ENCODE measurements at regions not wholly inside any gene's neighbourhood (a gene's known extent, or its start where the extent isn't known, plus 50 kb on each side); places are given as distances from the start of the nearest gene placed in this dataset.

DNA sequence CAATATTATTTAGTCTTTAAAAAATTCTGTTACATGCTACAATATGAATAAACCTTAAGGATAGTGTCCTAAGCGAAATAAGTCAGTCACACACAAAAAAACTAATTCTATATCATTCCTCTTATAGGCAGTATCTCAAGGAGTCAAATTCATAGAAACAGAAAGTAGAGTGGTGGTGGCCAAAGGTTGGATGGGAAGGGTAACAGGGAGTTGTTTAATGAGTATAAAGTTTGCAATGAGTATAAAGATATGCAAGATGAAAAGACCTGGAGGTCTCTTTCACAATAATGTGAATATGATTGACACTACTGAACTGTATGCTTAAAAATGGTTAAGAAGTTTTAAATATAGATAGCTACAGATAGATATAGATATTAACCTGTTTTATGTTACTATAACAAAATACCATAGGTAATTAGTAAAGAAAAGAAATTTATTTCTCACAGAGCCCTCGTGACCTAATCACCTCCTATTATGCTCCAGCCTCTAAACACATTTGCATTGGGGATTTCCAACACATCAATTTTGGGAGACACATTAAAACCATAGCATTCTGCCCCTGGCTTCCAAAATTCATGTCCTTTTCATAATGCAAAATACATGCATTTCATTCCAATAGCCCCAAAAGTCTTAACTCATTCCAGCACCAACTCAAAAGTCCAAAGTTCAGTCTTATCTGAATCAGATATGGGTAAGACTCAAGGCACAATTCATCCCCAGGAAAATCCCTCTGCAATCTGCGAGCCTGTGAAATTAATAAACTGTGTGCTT is 93.6 kb downstream of the ATPSCKMT start:
- Histone ChIP-seq H3K9me3 (no peaks in the 10 kb centered on the region), H3K27me3 (no peaks in the 10 kb centered on the region), H3K4me3 (no peak overlapping the region), H3K36me3 (no peaks in the 10 kb centered on the region), H3K27ac (no peak overlapping the region), H3K4me1 (no peaks in the 10 kb centered on the region)
- DNase-seq (ENCODE audit: low spot score): no peak
- TF ChIP-seq, protein P1, sequence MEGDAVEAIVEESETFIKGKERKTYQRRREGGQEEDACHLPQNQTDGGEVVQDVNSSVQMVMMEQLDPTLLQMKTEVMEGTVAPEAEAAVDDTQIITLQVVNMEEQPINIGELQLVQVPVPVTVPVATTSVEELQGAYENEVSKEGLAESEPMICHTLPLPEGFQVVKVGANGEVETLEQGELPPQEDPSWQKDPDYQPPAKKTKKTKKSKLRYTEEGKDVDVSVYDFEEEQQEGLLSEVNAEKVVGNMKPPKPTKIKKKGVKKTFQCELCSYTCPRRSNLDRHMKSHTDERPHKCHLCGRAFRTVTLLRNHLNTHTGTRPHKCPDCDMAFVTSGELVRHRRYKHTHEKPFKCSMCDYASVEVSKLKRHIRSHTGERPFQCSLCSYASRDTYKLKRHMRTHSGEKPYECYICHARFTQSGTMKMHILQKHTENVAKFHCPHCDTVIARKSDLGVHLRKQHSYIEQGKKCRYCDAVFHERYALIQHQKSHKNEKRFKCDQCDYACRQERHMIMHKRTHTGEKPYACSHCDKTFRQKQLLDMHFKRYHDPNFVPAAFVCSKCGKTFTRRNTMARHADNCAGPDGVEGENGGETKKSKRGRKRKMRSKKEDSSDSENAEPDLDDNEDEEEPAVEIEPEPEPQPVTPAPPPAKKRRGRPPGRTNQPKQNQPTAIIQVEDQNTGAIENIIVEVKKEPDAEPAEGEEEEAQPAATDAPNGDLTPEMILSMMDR (IDR thresholded peaks at IDR 0.05): no peak

DNA sequence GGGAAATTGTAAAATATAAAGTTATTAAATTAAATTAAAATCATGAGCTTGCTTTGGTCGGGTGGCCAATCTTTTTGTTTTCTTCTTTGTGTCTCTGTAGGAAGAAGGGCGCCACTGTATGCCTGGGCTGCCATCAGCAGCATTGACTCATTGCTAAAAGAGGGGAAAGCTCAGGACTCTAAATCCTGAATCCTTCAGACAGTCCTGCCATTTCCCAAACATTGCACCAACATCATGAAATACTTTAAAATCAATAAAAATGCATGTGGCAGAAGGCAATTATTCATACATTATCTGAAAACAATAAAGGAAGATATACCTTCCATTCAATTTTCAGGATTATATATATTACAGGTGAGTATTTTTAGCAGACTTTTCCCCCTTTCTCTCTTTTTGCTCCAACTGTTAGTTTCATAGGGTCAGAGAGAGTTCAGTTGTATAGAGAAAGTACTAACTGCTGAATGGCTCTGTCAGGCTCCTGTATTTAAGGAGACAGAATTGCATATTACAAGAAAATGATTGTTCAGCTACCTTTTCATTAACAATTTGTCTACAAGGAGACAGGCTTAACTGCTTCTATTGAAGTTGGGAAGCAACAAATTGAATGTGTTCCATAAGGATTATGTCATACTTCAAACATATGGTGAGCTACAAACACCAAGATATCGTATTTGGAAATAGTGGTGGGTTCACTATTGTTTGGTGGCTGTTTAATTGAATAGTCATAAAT is 95.7 kb downstream of the ATPSCKMT start:
- no peaks in the 10 kb centered on the region for H3K9me3 ChIP-seq
- H3K4me3 ChIP-seq: no peak overlapping the region
- H3K36me3 ChIP-seq: no peaks in the 10 kb centered on the region
- no peak for DNase-seq (ENCODE audit: low spot score)
- no peak overlapping the region for H3K27ac ChIP-seq
- H3K27me3 ChIP-seq: no peaks in the 10 kb centered on the region
- H3K4me1 ChIP-seq: no peaks in the 10 kb centered on the region
- TF ChIP-seq, protein P1 (IDR thresholded peaks at IDR 0.05): no peak

GRCh38 chr5:10153394-10153793 is 96.3 kb downstream of the ATPSCKMT start:
- no peaks in the 10 kb centered on the region for H3K4me1 ChIP-seq
- H3K4me3 ChIP-seq: no peak overlapping the region

GRCh38 chr5:10151656-10152055 is 98.0 kb downstream of the ATPSCKMT start:
- H3K4me3 ChIP-seq: no peak overlapping the region
- H3K27me3 ChIP-seq: no peaks in the 10 kb centered on the region
- H3K36me3 ChIP-seq: no peaks in the 10 kb centered on the region

More at GRCh38 chr5:10153394-10153793, 96.3 kb downstream of the ATPSCKMT start:
- TF ChIP-seq, protein P1 (IDR thresholded peaks at IDR 0.05): no peak
- DNase-seq (ENCODE audit: low spot score): no peak
- Histone ChIP-seq H3K27ac (no peak overlapping the region), H3K9me3 (no peaks in the 10 kb centered on the region), H3K36me3 (no peaks in the 10 kb centered on the region), H3K27me3 (no peaks in the 10 kb centered on the region)

DNA sequence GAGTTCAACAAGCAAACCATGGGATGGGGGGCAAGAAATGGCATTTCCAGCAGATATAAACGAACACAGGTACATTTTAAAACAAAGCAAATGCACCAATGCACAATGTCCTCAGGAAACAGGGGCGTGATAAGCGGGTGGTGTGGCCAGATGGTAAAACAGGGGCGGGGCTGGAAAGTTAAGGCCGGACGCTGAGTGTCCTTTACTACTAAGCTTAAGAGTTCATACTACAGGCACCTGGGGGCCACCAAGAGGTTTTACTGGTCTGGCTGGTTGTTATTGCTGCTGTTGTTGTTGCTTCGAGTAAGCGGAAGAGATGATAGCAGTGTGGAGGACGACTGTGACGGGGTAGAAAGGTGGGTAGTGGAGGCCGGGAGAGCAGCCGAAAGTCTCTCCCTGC is 99.8 kb downstream of the ATPSCKMT start:
- Histone ChIP-seq H3K9me3 (no peaks in the 10 kb centered on the region), H3K4me1 (no peaks in the 10 kb centered on the region), H3K4me3 (no peak overlapping the region), H3K27me3 (no peaks in the 10 kb centered on the region), H3K27ac (no peak overlapping the region), H3K36me3 (no peaks in the 10 kb centered on the region)
- TF ChIP-seq, protein P1 (IDR thresholded peaks at IDR 0.05): no peak
- no peak for DNase-seq (ENCODE audit: low spot score)

More at GRCh38 chr5:10151656-10152055, 98.0 kb downstream of the ATPSCKMT start:
- no peak for DNase-seq (ENCODE audit: low spot score)
- no peaks in the 10 kb centered on the region for H3K9me3 ChIP-seq
- TF ChIP-seq, protein P1 (IDR thresholded peaks at IDR 0.05): no peak
- no peak overlapping the region for H3K27ac ChIP-seq
- no peaks in the 10 kb centered on the region for H3K4me1 ChIP-seq

Measured in right atrium auricular region (tissue), 2 donors.